HepG2 (cell line): ENCODE measurements at regions not wholly inside any gene's neighbourhood (a gene's known extent, or its start where the extent isn't known, plus 50 kb on each side); places are given as distances from the start of the nearest gene placed in this dataset.

Experiments
- GLI4 ChIP-seq: sonication (generic); formaldehyde crosslinking; IDR thresholded peaks from 2 replicates; pipeline ENCODE4 v1.5.1; 2020; ENCODE audit warnings: missing genetic modification reagents, mild to moderate bottlenecking, moderate library complexity, borderline replicate concordance
- HNF4G ChIP-seq, 2 experiments: sonication (generic) in 1 of 2; formaldehyde crosslinking in 1 of 2; IDR thresholded peaks; 2 replicates each; pipeline versions ENCODE4 v1.4.0 to v1.6.1; 2011 to 2020; ENCODE audit warnings: borderline replicate concordance in 2 of 2, low read depth in 2 of 2, mild to moderate bottlenecking in 2 of 2, low read length in 1 of 2, missing genetic modification reagents in 1 of 2, moderate library complexity in 1 of 2
- HOMEZ ChIP-seq: IDR thresholded peaks from 2 replicates; pipeline ENCODE4 v1.6.1; 2016; ENCODE audit warnings: low read depth
- IKZF1 ChIP-seq: fragments of 450-650 bp; IDR thresholded peaks from 2 replicates; pipeline ENCODE4 v1.7.1; 2016
- KDM4B ChIP-seq: sonication (generic); formaldehyde crosslinking; IDR thresholded peaks from 2 replicates; pipeline ENCODE4 v1.4.0; 2020; ENCODE audit warnings: missing genetic modification reagents
- KDM6A ChIP-seq: IDR thresholded peaks from 2 replicates; pipeline ENCODE4 v1.6.1; 2016; ENCODE audit warnings: low read depth
- NR3C1 ChIP-seq: sonication (generic); formaldehyde crosslinking; IDR thresholded peaks from 2 replicates; pipeline ENCODE4 v1.4.0; 2020; ENCODE audit warnings: missing genetic modification reagents
- PITX1 ChIP-seq: sonication (generic); formaldehyde crosslinking; IDR thresholded peaks from 2 replicates; pipeline ENCODE4 v1.5.1; 2020; ENCODE audit warnings: mild to moderate bottlenecking, missing genetic modification reagents
- RFX1 ChIP-seq: fragments of 450-650 bp; IDR thresholded peaks from 2 replicates; pipeline ENCODE4 v1.6.1; 2017
- SMAD9 ChIP-seq: sonication (generic); formaldehyde crosslinking; IDR thresholded peaks from 2 replicates; pipeline ENCODE4 v1.5.1; 2020; ENCODE audit warnings: mild to moderate bottlenecking, missing genetic modification reagents
- SOX5 ChIP-seq: IDR thresholded peaks from 2 replicates; pipeline ENCODE4 v1.6.1; 2016; ENCODE audit warnings: borderline replicate concordance
- ZFP91 ChIP-seq: sonication (generic); formaldehyde crosslinking; IDR thresholded peaks from 2 replicates; pipeline ENCODE4 v1.9.0; 2022; ENCODE audit warnings: missing genetic modification reagents, mild to moderate bottlenecking, borderline replicate concordance
- ZNF577 ChIP-seq: sonication (generic); formaldehyde crosslinking; IDR thresholded peaks from 2 replicates; pipeline ENCODE4 v1.4.0; 2020; ENCODE audit warnings: mild to moderate bottlenecking, low read depth, missing genetic modification reagents, borderline replicate concordance
- ZNF598 ChIP-seq: sonication (generic); formaldehyde crosslinking; IDR thresholded peaks from 2 replicates; pipeline ENCODE4 v1.5.1; 2020; ENCODE audit warnings: mild to moderate bottlenecking, missing genetic modification reagents, borderline replicate concordance
- ZNF629 ChIP-seq: sonication (generic); formaldehyde crosslinking; conservative IDR thresholded peaks from 2 replicates; pipeline ENCODE4 v1.5.0; 2020; ENCODE audit warnings: missing genetic modification reagents
- ZNF768 ChIP-seq: sonication (generic); formaldehyde crosslinking; IDR thresholded peaks from 2 replicates; pipeline ENCODE4 v1.4.0; 2020; ENCODE audit warnings: missing genetic modification reagents
- ZNF891 ChIP-seq: sonication (generic); formaldehyde crosslinking; IDR thresholded peaks from 2 replicates; pipeline ENCODE4 v1.5.0; 2020; ENCODE audit warnings: mild to moderate bottlenecking, missing genetic modification reagents
- ZSCAN30 ChIP-seq: sonication (generic); formaldehyde crosslinking; IDR thresholded peaks from 2 replicates; pipeline ENCODE4 v1.5.0; 2020; ENCODE audit warnings: mild to moderate bottlenecking, missing genetic modification reagents
- TF ChIP-seq, protein P1 (sequence below): sonication (generic); formaldehyde crosslinking; IDR thresholded peaks from 2 replicates; pipeline ENCODE4 v1.9.0; 2022; ENCODE audit warnings: low read depth, missing genetic modification reagents
- TF ChIP-seq, protein P2 (sequence below): sonication (generic); formaldehyde crosslinking; IDR thresholded peaks from 2 replicates; pipeline ENCODE4 v1.5.0; 2020; ENCODE audit warnings: missing genetic modification reagents, mild to moderate bottlenecking, borderline replicate concordance

DNA sequence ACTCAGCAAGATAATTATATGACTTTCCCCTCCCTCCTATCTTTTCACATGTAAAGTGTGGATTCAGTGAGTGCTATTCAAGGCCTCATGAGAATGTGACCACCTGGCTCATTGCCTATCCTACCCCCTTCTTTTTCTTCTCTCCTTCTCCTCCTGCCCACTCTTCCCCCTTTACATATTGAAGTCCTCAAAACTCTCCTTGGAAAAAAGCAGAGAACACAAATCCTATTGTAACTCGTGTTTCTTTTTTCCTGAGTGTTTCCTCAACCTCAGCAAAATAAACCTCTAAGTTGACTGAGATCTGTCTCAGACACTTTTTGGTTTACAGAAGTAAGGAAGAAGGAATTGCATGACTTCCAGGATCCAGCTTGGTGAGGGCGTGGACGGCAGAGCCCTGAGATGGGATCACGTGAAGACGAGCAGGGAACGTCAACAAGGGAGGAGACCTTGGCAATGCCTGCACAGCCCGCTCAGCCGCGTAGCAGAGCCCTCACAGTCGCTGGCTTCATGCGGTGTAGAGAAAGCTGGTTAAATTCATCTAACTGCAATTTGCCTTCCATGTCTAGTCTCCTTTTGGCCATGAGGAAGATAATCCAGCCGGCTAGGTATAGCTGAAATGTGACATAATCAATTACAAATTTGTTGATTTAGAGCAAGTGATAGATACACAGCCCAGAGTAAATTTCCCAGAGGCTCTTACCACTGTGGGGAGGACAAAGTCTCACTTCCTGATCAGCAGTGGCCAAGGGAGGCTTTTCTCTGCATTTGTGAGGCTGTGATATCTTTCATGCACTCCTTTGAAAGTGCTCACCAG, 75.7 kb downstream of the LYZL2 start (continued):
- TF ChIP-seq HOMEZ (CRISPR knock-in tag) (no peak), ZFP91 (CRISPR knock-in tag) (no peak; the same call in 1 of the 2 replicates), IKZF1 (no peak), SMAD9 (CRISPR knock-in tag) (no peak), ZNF768 (CRISPR knock-in tag) (peak; percentile 52; the same call in 1 of the 2 replicates), ZNF891 (CRISPR knock-in tag) (no peak), ZNF598 (CRISPR knock-in tag) (no peak), ZSCAN30 (no peak), RFX1 (no peak), KDM4B (CRISPR knock-in tag) (0 out of 2 replicates have a peak, but pooled peaks have one; percentile 55), NR3C1 (CRISPR knock-in tag) (no peak), ZNF577 (CRISPR knock-in tag) (no peak), KDM6A (peak; percentile 42; the same call in 1 of the 2 replicates), GLI4 (CRISPR knock-in tag) (no peak), PITX1 (CRISPR knock-in tag) (peak; percentile 45; the same call in 1 of the 2 replicates), ZNF629 (CRISPR knock-in tag) (no peak), SOX5 (CRISPR knock-in tag) (no peak; the same call in 1 of the 2 replicates), HNF4G (IDR thresholded peaks at IDR 0.05; ENCODE audit: borderline replicate concordance, low read depth, low read length) (0 out of 2 replicates have a peak, but pooled peaks have one; percentile 10), HNF4G (CRISPR knock-in tag; IDR thresholded peaks at IDR 0.05; ENCODE audit: borderline replicate concordance, low read depth) (no peak; the same call in 1 of the 2 replicates)
- TF ChIP-seq, protein P1, sequence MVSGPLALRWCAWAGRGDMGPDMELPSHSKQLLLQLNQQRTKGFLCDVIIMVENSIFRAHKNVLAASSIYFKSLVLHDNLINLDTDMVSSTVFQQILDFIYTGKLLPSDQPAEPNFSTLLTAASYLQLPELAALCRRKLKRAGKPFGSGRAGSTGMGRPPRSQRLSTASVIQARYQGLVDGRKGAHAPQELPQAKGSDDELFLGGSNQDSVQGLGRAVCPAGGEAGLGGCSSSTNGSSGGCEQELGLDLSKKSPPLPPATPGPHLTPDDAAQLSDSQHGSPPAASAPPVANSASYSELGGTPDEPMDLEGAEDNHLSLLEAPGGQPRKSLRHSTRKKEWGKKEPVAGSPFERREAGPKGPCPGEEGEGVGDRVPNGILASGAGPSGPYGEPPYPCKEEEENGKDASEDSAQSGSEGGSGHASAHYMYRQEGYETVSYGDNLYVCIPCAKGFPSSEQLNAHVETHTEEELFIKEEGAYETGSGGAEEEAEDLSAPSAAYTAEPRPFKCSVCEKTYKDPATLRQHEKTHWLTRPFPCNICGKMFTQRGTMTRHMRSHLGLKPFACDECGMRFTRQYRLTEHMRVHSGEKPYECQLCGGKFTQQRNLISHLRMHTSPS (CRISPR knock-in tag): no peak
- TF ChIP-seq, protein P2, sequence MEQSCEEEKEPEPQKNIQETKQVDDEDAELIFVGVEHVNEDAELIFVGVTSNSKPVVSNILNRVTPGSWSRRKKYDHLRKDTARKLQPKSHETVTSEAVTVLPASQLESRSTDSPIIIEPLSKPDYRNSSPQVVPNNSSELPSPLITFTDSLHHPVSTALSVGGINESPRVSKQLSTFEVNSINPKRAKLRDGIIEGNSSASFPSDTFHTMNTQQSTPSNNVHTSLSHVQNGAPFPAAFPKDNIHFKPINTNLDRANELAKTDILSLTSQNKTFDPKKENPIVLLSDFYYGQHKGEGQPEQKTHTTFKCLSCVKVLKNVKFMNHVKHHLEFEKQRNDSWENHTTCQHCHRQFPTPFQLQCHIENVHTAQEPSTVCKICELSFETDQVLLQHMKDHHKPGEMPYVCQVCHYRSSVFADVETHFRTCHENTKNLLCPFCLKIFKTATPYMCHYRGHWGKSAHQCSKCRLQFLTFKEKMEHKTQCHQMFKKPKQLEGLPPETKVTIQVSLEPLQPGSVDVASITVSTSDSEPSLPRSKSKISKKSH: no peak
